ENCODE measurements at regions not wholly inside any gene's neighbourhood (a gene's known extent, or its start where the extent isn't known, plus 50 kb on each side); places are given as distances from the start of the nearest gene placed in this dataset.

DNA sequence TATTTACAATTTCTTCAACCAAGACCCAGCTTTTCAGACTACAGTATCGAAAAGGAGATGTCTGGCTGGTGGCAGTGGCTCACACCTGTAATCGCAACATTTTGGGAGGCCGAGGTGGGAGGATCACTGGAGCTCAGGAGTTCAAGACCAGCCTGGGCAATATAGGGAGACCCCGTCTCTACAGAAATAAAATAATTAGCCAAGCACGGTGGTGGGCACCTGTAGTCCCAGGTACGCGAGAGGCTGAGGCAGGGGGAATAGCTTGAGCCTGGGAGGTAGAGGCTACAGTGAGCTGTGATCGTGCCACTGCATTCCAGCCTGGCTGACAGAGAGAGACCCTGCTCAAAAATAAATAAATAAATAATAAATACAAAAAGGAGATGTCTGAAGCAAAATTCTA, 530.5 kb downstream of the BCL11B start:
- no CpG with 5 or more reads among the region's 8 CpGs for WGBS (ENCODE audit: extremely low coverage, insufficient coverage, insufficient read length)
- H3K79me1 ChIP-seq (ENCODE audit: low read length), result no peaks in the 10 kb centered on the region
- H3K9me3 ChIP-seq (ENCODE audit: insufficient read depth, low read depth, low read length), result no peaks in the 10 kb centered on the region
- H3K4me2 ChIP-seq (ENCODE audit: low read length), result no peak overlapping the region
- no peak overlapping the region for H2AK5ac ChIP-seq (ENCODE audit: low read length)
- H2BK5ac ChIP-seq (ENCODE audit: low read depth, low read length, poor library complexity), result no peak overlapping the region
- no peak overlapping the region for H2BK120ac ChIP-seq (ENCODE audit: insufficient read depth, low read length, poor library complexity)
- H4K91ac ChIP-seq (ENCODE audit: low read depth, low read length), result no peak overlapping the region
- no peaks in the 10 kb centered on the region for H3K36me3 ChIP-seq (ENCODE audit: control insufficient read depth in 1 of 2, insufficient read depth in 2 of 2, low read length in 2 of 2)
- H3K9ac ChIP-seq (ENCODE audit: low read length), result no peak overlapping the region
- H3K18ac ChIP-seq (ENCODE audit: low read length), result no peak overlapping the region
- no peak overlapping the region for H3K23ac ChIP-seq (ENCODE audit: low read length)
- H3K27me3 ChIP-seq (ENCODE audit: insufficient read depth, low read length), result no peaks in the 10 kb centered on the region
- DNase-seq, result no peak
- no peak overlapping the region for H2BK12ac ChIP-seq (ENCODE audit: low read length)
- no peak overlapping the region for H4K12ac ChIP-seq (ENCODE audit: low read depth, low read length)
- H2AFZ ChIP-seq (ENCODE audit: insufficient read depth, low read length, poor library complexity), result no peak overlapping the region
- H3K14ac ChIP-seq (ENCODE audit: low read length), result no peak overlapping the region
- no peak overlapping the region for H4K8ac ChIP-seq (ENCODE audit: low read depth, low read length)
- no peaks in the 10 kb centered on the region for H3K4me1 ChIP-seq (ENCODE audit: control insufficient read depth in 1 of 2, insufficient read depth in 2 of 2, low read length in 2 of 2)
- H3K27ac ChIP-seq (ENCODE audit: low read depth, low read length), result no peak overlapping the region
- H3K4me3 ChIP-seq (ENCODE audit: low read depth, low read length), result no peak overlapping the region
- no peak overlapping the region for H3K4ac ChIP-seq (ENCODE audit: low read depth, low read length)
- H3K79me2 ChIP-seq (ENCODE audit: control insufficient read depth, insufficient read depth, low read length, poor library complexity), result no peaks in the 10 kb centered on the region

DNA sequence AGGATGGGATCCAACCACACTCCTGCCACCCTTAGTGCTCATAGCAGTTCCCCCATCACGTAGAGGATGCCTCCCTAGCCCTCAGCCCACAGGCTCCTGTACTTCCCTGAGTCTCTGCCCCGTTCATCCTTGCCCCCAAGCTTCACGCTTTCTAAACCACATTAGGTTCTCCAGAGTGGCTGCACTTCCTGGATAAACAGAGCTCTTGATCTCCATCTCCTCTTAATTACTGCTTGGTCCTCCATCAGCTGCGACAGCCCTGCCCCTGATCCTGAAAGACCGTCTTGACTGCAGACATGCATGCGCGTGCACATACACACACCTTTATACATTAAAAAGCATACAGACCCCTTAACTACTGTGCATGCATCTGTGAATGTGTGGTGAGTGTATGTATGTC, 530.0 kb downstream of the BCL11B start:
- Histone ChIP-seq H2BK120ac (ENCODE audit: insufficient read depth, low read length, poor library complexity) (no peak overlapping the region), H4K8ac (ENCODE audit: low read depth, low read length) (no peak overlapping the region), H3K4me2 (ENCODE audit: low read length) (no peak overlapping the region), H4K12ac (ENCODE audit: low read depth, low read length) (no peak overlapping the region), H3K79me1 (ENCODE audit: low read length) (no peaks in the 10 kb centered on the region), H2AFZ (ENCODE audit: insufficient read depth, low read length, poor library complexity) (no peak overlapping the region), H3K23ac (ENCODE audit: low read length) (no peak overlapping the region), H3K4me3 (ENCODE audit: low read depth, low read length) (no peak overlapping the region), H3K4ac (ENCODE audit: low read depth, low read length) (no peak overlapping the region), H3K36me3 (ENCODE audit: control insufficient read depth in 1 of 2, insufficient read depth in 2 of 2, low read length in 2 of 2) (no peaks in the 10 kb centered on the region), H3K27me3 (ENCODE audit: insufficient read depth, low read length) (no peaks in the 10 kb centered on the region), H4K91ac (ENCODE audit: low read depth, low read length) (no peak overlapping the region), H3K18ac (ENCODE audit: low read length) (no peak overlapping the region), H3K4me1 (ENCODE audit: control insufficient read depth in 1 of 2, insufficient read depth in 2 of 2, low read length in 2 of 2) (no peaks in the 10 kb centered on the region), H2AK5ac (ENCODE audit: low read length) (no peak overlapping the region), H3K9me3 (ENCODE audit: insufficient read depth, low read depth, low read length) (no peaks in the 10 kb centered on the region), H3K79me2 (ENCODE audit: control insufficient read depth, insufficient read depth, low read length, poor library complexity) (no peaks in the 10 kb centered on the region), H2BK12ac (ENCODE audit: low read length) (no peak overlapping the region), H3K27ac (ENCODE audit: low read depth, low read length) (no peak overlapping the region), H2BK5ac (ENCODE audit: low read depth, low read length, poor library complexity) (no peak overlapping the region), H3K9ac (ENCODE audit: low read length) (no peak overlapping the region), H3K14ac (ENCODE audit: low read length) (no peak overlapping the region)
- WGBS (ENCODE audit: extremely low coverage, insufficient coverage, insufficient read length), result no CpG with 5 or more reads among the region's 7 CpGs
- DNase-seq, result no peak

DNA sequence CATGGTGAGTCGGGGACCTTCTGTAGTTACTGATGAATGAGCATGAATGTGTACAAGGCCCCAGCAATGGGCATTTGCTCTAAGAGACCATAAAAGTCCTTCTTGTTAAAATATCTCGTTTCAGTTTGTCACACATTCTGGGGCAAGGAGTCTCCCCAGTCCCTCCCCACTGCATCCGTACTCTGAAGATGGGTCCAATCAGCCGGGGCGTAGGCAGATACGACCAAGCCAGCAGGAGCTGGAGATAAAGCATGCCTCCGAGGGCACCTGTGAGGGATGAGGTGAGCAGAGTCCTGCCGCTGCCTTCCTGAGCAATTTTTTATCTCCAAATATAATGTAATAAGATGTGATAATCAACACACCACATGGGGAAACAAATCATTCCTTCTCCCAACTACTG, 528.5 kb downstream of the BCL11B start:
- no peaks in the 10 kb centered on the region for H3K4me1 ChIP-seq (ENCODE audit: control insufficient read depth in 1 of 2, insufficient read depth in 2 of 2, low read length in 2 of 2)
- H3K79me1 ChIP-seq (ENCODE audit: low read length), result no peaks in the 10 kb centered on the region
- no peaks in the 10 kb centered on the region for H3K79me2 ChIP-seq (ENCODE audit: control insufficient read depth, insufficient read depth, low read length, poor library complexity)
- no peak for DNase-seq
- H3K36me3 ChIP-seq (ENCODE audit: control insufficient read depth in 1 of 2, insufficient read depth in 2 of 2, low read length in 2 of 2), result no peaks in the 10 kb centered on the region
- H3K4ac ChIP-seq (ENCODE audit: low read depth, low read length), result no peak overlapping the region
- no peaks in the 10 kb centered on the region for H3K9me3 ChIP-seq (ENCODE audit: insufficient read depth, low read depth, low read length)
- H2AK5ac ChIP-seq (ENCODE audit: low read length), result no peak overlapping the region
- WGBS (ENCODE audit: extremely low coverage, insufficient coverage, insufficient read length), result no CpG with 5 or more reads among the region's 8 CpGs
- H3K14ac ChIP-seq (ENCODE audit: low read length), result no peak overlapping the region
- no peak overlapping the region for H3K18ac ChIP-seq (ENCODE audit: low read length)
- H3K4me2 ChIP-seq (ENCODE audit: low read length), result no peak overlapping the region
- H2AFZ ChIP-seq (ENCODE audit: insufficient read depth, low read length, poor library complexity), result no peak overlapping the region
- no peak overlapping the region for H3K27ac ChIP-seq (ENCODE audit: low read depth, low read length)
- H3K9ac ChIP-seq (ENCODE audit: low read length), result no peak overlapping the region
- H4K91ac ChIP-seq (ENCODE audit: low read depth, low read length), result no peak overlapping the region
- no peak overlapping the region for H2BK5ac ChIP-seq (ENCODE audit: low read depth, low read length, poor library complexity)
- no peak overlapping the region for H4K12ac ChIP-seq (ENCODE audit: low read depth, low read length)
- no peak overlapping the region for H4K8ac ChIP-seq (ENCODE audit: low read depth, low read length)
- no peak overlapping the region for H2BK120ac ChIP-seq (ENCODE audit: insufficient read depth, low read length, poor library complexity)
- H3K27me3 ChIP-seq (ENCODE audit: insufficient read depth, low read length), result no peaks in the 10 kb centered on the region
- no peak overlapping the region for H3K4me3 ChIP-seq (ENCODE audit: low read depth, low read length)
- no peak overlapping the region for H3K23ac ChIP-seq (ENCODE audit: low read length)
- no peak overlapping the region for H2BK12ac ChIP-seq (ENCODE audit: low read length)

DNA sequence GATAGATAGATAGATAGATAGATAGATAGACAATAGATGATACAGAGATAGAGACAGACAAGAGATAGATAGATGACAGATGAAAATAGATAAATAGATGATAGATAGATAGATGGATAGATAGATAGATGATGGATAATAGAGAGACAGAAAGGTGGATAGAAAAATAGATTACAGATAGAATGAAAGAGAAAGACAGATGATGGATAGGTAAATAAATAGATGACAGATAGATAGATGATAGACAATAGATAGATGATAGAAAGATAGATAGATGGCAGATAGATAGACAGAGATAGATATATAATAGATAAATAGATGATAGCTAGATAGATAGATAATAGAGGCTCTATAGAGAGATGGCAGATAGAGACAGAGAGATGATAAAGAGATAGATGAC, 523.0 kb downstream of the BCL11B start:
- H3K79me2 ChIP-seq (ENCODE audit: control insufficient read depth, insufficient read depth, low read length, poor library complexity), result no peaks in the 10 kb centered on the region
- H3K23ac ChIP-seq (ENCODE audit: low read length), result no peak overlapping the region
- H3K9me3 ChIP-seq (ENCODE audit: insufficient read depth, low read depth, low read length), result no peaks in the 10 kb centered on the region
- H2AK5ac ChIP-seq (ENCODE audit: low read length), result no peak overlapping the region
- no peaks in the 10 kb centered on the region for H3K27me3 ChIP-seq (ENCODE audit: insufficient read depth, low read length)
- H3K4ac ChIP-seq (ENCODE audit: low read depth, low read length), result no peak overlapping the region
- no peak overlapping the region for H2AFZ ChIP-seq (ENCODE audit: insufficient read depth, low read length, poor library complexity)
- no peak overlapping the region for H3K14ac ChIP-seq (ENCODE audit: low read length)
- H3K4me3 ChIP-seq (ENCODE audit: low read depth, low read length), result no peak overlapping the region
- H2BK12ac ChIP-seq (ENCODE audit: low read length), result no peak overlapping the region
- H3K9ac ChIP-seq (ENCODE audit: low read length), result no peak overlapping the region
- no peak for DNase-seq
- no peak overlapping the region for H4K12ac ChIP-seq (ENCODE audit: low read depth, low read length)
- no peak overlapping the region for H2BK120ac ChIP-seq (ENCODE audit: insufficient read depth, low read length, poor library complexity)
- no peak overlapping the region for H3K4me2 ChIP-seq (ENCODE audit: low read length)
- no peak overlapping the region for H4K8ac ChIP-seq (ENCODE audit: low read depth, low read length)
- H3K79me1 ChIP-seq (ENCODE audit: low read length), result no peaks in the 10 kb centered on the region
- H4K91ac ChIP-seq (ENCODE audit: low read depth, low read length), result no peak overlapping the region
- H2BK5ac ChIP-seq (ENCODE audit: low read depth, low read length, poor library complexity), result no peak overlapping the region
- H3K4me1 ChIP-seq (ENCODE audit: control insufficient read depth in 1 of 2, insufficient read depth in 2 of 2, low read length in 2 of 2), result no peaks in the 10 kb centered on the region
- no peaks in the 10 kb centered on the region for H3K36me3 ChIP-seq (ENCODE audit: control insufficient read depth in 1 of 2, insufficient read depth in 2 of 2, low read length in 2 of 2)
- no peak overlapping the region for H3K27ac ChIP-seq (ENCODE audit: low read depth, low read length)
- no peak overlapping the region for H3K18ac ChIP-seq (ENCODE audit: low read length)

DNA sequence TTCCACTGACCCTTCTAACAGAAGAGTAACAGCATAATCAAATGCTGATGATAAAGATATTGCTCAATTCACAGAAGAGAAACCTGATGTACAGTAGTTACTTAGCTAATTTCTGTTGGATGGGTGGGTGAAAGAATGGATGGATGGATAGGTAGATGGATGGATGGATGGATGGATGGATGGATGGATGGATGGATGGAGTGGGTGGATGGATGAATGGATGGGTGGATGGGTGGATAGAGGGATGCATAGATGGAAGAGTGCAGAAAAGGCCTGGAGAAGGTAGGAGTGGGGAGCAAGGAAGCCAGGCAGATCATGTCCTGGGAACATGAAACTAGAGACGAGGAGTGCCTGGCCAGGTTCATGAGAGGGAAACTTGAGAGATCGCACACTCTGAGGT, 520.9 kb downstream of the BCL11B start:
- Histone ChIP-seq H2AK5ac (ENCODE audit: low read length) (no peak overlapping the region), H3K4me2 (ENCODE audit: low read length) (no peak overlapping the region), H3K4me1 (ENCODE audit: control insufficient read depth in 1 of 2, insufficient read depth in 2 of 2, low read length in 2 of 2) (no peaks in the 10 kb centered on the region), H3K4me3 (ENCODE audit: low read depth, low read length) (no peak overlapping the region), H3K79me1 (ENCODE audit: low read length) (no peaks in the 10 kb centered on the region), H3K23ac (ENCODE audit: low read length) (no peak overlapping the region), H2BK12ac (ENCODE audit: low read length) (no peak overlapping the region), H4K8ac (ENCODE audit: low read depth, low read length) (no peak overlapping the region), H3K36me3 (ENCODE audit: control insufficient read depth in 1 of 2, insufficient read depth in 2 of 2, low read length in 2 of 2) (no peaks in the 10 kb centered on the region), H4K91ac (ENCODE audit: low read depth, low read length) (no peak overlapping the region), H3K27me3 (ENCODE audit: insufficient read depth, low read length) (no peaks in the 10 kb centered on the region), H3K14ac (ENCODE audit: low read length) (no peak overlapping the region), H4K12ac (ENCODE audit: low read depth, low read length) (no peak overlapping the region), H3K4ac (ENCODE audit: low read depth, low read length) (no peak overlapping the region), H2AFZ (ENCODE audit: insufficient read depth, low read length, poor library complexity) (no peak overlapping the region), H2BK120ac (ENCODE audit: insufficient read depth, low read length, poor library complexity) (no peak overlapping the region), H3K9ac (ENCODE audit: low read length) (no peak overlapping the region), H3K9me3 (ENCODE audit: insufficient read depth, low read depth, low read length) (no peaks in the 10 kb centered on the region), H3K79me2 (ENCODE audit: control insufficient read depth, insufficient read depth, low read length, poor library complexity) (no peaks in the 10 kb centered on the region), H3K27ac (ENCODE audit: low read depth, low read length) (no peak overlapping the region), H3K18ac (ENCODE audit: low read length) (no peak overlapping the region), H2BK5ac (ENCODE audit: low read depth, low read length, poor library complexity) (no peak overlapping the region)
- WGBS (ENCODE audit: extremely low coverage, insufficient coverage, insufficient read length), result no CpG with 5 or more reads among the region's 2 CpGs
- no peak for DNase-seq
